GM19351 (cell line): ENCODE measurements at regions not wholly inside any gene's neighbourhood (a gene's known extent, or its start where the extent isn't known, plus 50 kb on each side); places are given as distances from the start of the nearest gene placed in this dataset.
A peak's percentile ranks its signal among the peaks of the same experiment; 100 is the strongest.

ENCODE experiments used
- ATAC-seq: cut with Tn5 transposase; IDR thresholded peaks from one replicate; pipeline ENCODE4 v1.9.1; 2021; ENCODE audit warnings: mild to moderate bottlenecking, moderate library complexity; ENCODE audit not compliant: unreplicated experiment

- ATAC-seq = no peak
Observed at GRCh38 chr17:69819316-69820087, 255.5 kb upstream of the KCNJ16 start.

GRCh38 chr17:69820876-69821473 is 254.1 kb upstream of the KCNJ16 start:
- no peak for ATAC-seq

GRCh38 chr17:69822314-69822875 is 252.6 kb upstream of the KCNJ16 start:
- no peak for ATAC-seq

GRCh38 chr17:69828087-69828486 is 246.9 kb upstream of the KCNJ16 start:
- no peak for ATAC-seq

GRCh38 chr17:69834494-69834893 is 240.5 kb upstream of the KCNJ16 start:
- no peak for ATAC-seq

GRCh38 chr17:69851736-69852135 is 223.3 kb upstream of the KCNJ16 start:
- ATAC-seq = no peak

GRCh38 chr17:69853541-69854224 is 221.3 kb upstream of the KCNJ16 start:
- no peak for ATAC-seq

- no peak for ATAC-seq
Observed at GRCh38 chr17:69854225-69854780, 220.7 kb upstream of the KCNJ16 start.

GRCh38 chr17:69856946-69857345 is 218.1 kb upstream of the KCNJ16 start:
- ATAC-seq = no peak

GRCh38 chr17:69857412-69857835 is 217.6 kb upstream of the KCNJ16 start:
- ATAC-seq = no peak

- no peak for ATAC-seq
Observed at GRCh38 chr17:69858460-69858859, 216.6 kb upstream of the KCNJ16 start.

GRCh38 chr17:69860142-69860680 is 214.8 kb upstream of the KCNJ16 start:
- no peak for ATAC-seq

GRCh38 chr17:69864462-69864861 is 210.6 kb upstream of the KCNJ16 start:
- no peak for ATAC-seq

- ATAC-seq = peak; percentile 94
Observed at GRCh38 chr17:69869667-69870066, 205.4 kb upstream of the KCNJ16 start.

GRCh38 chr17:69870091-69870530 is 204.9 kb upstream of the KCNJ16 start:
- ATAC-seq = peak; percentile 67

GRCh38 chr17:69870751-69871199 is 204.2 kb upstream of the KCNJ16 start:
- no peak for ATAC-seq

- no peak for ATAC-seq
Observed at GRCh38 chr17:69871318-69871717, 203.7 kb upstream of the KCNJ16 start.

- no peak for ATAC-seq
Observed at GRCh38 chr17:69872675-69873262, 202.3 kb upstream of the KCNJ16 start.

GRCh38 chr17:69874175-69874670 is 200.8 kb upstream of the KCNJ16 start:
- no peak for ATAC-seq

- ATAC-seq = no peak
Observed at GRCh38 chr17:69876757-69877156, 198.3 kb upstream of the KCNJ16 start.
